ENCODE measurements at regions not wholly inside any gene's neighbourhood (a gene's known extent, or its start where the extent isn't known, plus 50 kb on each side); places are given as distances from the start of the nearest gene placed in this dataset.

DNA sequence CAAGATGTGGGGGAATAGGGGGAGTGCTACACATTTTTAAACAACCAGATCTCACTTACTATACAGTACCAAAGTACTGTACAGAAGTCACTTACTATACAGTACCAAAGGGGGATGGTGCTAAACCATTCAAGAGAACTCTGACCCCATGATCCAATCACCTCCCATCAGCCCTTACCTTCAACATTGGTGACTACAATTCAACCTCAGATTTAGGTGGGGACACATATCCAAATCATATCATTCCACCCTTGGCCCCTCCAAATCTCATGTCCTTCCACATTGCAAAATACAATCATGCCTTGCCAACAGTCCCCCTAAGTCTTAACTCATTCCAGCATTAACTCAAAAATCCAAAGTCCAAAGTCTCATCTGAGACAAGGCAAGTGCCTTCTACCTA lies 49.9 kb upstream of the CD2AP start:
- H3K4me3 ChIP-seq = no peak overlapping the region
- TF ChIP-seq, protein P1, sequence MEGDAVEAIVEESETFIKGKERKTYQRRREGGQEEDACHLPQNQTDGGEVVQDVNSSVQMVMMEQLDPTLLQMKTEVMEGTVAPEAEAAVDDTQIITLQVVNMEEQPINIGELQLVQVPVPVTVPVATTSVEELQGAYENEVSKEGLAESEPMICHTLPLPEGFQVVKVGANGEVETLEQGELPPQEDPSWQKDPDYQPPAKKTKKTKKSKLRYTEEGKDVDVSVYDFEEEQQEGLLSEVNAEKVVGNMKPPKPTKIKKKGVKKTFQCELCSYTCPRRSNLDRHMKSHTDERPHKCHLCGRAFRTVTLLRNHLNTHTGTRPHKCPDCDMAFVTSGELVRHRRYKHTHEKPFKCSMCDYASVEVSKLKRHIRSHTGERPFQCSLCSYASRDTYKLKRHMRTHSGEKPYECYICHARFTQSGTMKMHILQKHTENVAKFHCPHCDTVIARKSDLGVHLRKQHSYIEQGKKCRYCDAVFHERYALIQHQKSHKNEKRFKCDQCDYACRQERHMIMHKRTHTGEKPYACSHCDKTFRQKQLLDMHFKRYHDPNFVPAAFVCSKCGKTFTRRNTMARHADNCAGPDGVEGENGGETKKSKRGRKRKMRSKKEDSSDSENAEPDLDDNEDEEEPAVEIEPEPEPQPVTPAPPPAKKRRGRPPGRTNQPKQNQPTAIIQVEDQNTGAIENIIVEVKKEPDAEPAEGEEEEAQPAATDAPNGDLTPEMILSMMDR (IDR thresholded peaks at IDR 0.05) = no peak
- ATAC-seq = no peak
- no peaks in the 10 kb centered on the region for H3K4me1 ChIP-seq (ENCODE audit: low read depth)
- intact Hi-C loops (cut with DNase I, micrococcal nuclease) = no loop called here
- H3K9me3 ChIP-seq = peaks cover 10% of the 10 kb centered on the region
- no peak for DNase-seq
- no peaks in the 10 kb centered on the region for H3K36me3 ChIP-seq (ENCODE audit: low read depth)

All from mucosa of descending colon (tissue), 3 donors.